ENCODE measurements at regions not wholly inside any gene's neighbourhood (a gene's known extent, or its start where the extent isn't known, plus 50 kb on each side); places are given as distances from the start of the nearest gene placed in this dataset.

GRCh38 chr5:2136728-2137333 lies 254.1 kb upstream of the IRX4 start:
- no peak for TF ChIP-seq CTCF (IDR thresholded peaks at IDR 0.05)
- TF ChIP-seq EZH2 (IDR thresholded peaks at IDR 0.05) = no peak

All from neural progenitor cell (in vitro differentiated cells).